GOT3 (cell line): ENCODE measurements at regions not wholly inside any gene's neighbourhood (a gene's known extent, or its start where the extent isn't known, plus 50 kb on each side); places are given as distances from the start of the nearest gene placed in this dataset.
"Not testable (repeated sequence)": the region's sequence is repeated elsewhere in the genome, so short reads cannot be mapped to it uniquely, and the experiment has no call there.

ENCODE experiments used
- DNase-seq: peaks from one replicate; lab custom pipeline; 2025; ENCODE audit warnings: mixed read lengths; lab: John Stamatoyannopoulos, UW

- no peak for DNase-seq
Measured at GRCh38 chr10:4154191-4154715, 369.2 kb upstream of the KLF6 start.

DNA sequence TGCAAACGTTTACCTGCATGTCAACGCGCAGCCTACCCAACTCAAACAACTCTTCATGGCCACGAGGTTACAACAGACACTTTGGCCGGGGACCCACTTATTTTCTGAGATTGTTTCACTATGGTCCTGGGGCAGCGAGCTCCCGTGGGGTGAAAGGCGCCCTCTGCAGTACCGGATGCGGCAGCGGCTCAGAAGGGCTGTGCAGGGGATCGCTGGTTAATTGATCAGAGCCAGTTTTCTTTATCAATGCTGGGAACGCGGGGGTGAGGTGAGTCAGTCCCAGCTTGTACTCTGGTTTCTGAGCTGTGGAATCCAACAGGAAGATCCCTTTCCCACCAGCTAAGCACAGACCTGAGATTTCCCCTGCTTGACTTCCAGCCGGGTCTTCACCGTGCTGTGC, 366.5 kb upstream of the KLF6 start:
- DNase-seq, result no peak

- no peak for DNase-seq
Measured at GRCh38 chr10:4150676-4151075, 365.7 kb upstream of the KLF6 start.

DNA sequence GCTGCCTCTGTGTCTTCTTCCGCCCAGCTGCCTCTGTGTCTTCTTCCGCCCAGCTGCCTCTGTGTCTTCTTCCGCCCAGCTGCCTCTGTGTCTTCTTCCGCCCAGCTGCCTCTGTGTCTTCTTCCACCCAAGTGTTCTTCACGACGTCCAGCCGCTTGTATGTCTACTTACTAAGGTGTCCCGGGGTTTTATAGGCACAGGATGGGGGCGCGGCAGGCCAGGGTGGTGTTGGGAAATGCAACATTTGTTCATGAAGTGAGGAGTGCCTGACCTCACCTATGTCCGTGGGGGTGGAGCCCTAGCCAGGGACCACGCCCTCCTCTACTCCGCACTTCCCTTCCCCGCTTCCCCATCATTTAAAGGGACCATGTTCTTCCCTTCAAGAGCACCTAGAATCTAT, 364.5 kb upstream of the KLF6 start:
- not testable (repeated sequence) for DNase-seq

DNA sequence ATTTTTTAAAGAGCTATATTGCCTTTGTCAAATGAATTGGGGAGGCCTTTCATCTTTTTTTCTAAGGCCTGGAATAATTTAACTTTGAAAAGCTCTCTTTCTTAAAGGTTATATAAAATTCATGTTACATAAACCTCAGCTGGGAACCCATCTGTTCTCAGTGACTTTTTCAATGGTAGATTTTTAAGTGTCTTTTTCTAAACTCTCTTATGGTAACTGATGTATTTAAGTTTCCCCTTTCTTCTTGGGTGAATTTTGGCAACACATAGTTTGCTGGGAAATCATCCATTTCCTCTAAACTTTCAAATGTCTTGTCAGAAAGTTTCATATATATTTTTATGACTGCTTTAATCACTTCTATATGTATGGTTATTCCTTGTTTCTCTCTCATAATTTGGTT, 362.2 kb upstream of the KLF6 start:
- DNase-seq, result no peak

DNA sequence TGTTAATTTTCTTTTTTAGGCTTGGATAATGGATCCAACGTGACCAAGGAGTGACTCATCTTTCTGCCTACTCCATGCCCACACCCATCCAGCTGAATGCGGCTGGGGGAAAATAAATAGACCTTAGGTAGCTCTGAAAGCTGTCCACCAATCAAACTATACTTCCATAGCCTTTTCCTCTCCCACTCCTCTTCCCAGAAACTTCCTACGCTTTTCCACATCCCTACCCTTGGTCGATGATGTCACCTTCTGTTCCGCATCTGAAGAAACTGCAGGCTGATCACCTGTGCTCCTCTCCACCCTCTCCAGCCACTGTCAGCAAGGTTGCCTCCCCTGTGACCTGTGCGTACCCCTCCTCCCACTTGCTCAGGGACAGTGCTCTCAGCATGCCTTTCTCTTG, 359.8 kb upstream of the KLF6 start:
- no peak for DNase-seq

- DNase-seq, result no peak
Measured at GRCh38 chr10:4141471-4141870, 356.5 kb upstream of the KLF6 start.

GRCh38 chr10:4138146-4138721, 353.2 kb upstream of the KLF6 start:
- DNase-seq, result no peak

GRCh38 chr10:4137299-4137698, 352.3 kb upstream of the KLF6 start:
- DNase-seq, result no peak

DNA sequence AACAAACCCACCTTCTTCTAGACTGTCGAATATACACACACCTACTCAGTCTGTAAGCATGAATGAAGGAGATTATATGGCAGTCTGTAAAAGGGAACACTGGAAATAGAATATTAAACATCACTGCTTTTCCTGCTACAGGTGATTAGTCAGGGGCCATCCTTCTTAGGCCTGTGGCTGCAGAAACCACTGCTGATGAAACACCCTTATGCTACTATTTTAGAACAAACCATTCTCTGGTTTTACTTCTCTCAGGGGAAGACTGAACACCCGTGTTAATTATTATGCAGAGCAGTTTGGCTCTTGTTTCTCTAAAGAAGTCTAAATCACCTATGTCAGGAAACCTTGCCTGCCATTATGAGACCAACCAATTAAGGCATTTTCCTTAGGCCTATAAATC, 351.1 kb upstream of the KLF6 start:
- no peak for DNase-seq

GRCh38 chr10:4132216-4132556, 347.2 kb upstream of the KLF6 start:
- no peak for DNase-seq

DNA sequence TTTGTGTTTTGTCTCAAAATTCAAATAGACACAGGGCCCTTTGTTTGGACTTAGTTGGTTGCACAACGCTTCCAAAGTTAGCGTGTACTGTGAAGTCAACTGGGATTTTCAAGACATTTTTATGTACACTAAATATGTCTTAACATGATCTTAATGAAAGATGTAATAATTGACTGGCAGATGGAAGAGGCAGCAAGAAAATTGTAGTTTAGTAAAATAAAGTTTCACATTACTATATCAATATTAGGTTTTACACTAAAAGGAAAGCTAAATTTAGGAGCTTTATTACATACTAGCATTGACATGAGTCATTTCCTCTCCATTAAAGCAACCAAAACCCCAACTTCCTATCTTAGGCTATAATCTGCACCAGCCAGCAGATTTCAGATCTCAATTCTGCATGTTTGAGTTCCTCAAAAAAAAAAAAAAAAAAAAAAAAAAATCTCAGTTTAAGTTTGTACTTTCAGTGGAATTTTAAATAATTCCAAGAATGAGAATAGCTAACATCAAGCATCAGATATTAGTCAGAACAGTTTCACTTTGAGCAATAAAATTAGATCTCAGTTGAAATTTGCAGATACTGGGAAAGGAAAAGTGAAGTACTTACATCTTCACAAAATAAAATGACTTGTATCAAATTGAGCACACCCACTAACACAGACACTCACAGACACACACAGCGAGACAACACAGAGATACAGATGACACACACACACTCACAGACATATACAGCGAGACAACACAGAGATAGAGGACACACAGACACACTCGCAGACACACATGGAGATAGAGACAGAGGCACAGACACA, 346.6 kb upstream of the KLF6 start:
- DNase-seq, result no peak

- DNase-seq, result no peak
Measured at GRCh38 chr10:4130685-4131084, 345.7 kb upstream of the KLF6 start.

DNA sequence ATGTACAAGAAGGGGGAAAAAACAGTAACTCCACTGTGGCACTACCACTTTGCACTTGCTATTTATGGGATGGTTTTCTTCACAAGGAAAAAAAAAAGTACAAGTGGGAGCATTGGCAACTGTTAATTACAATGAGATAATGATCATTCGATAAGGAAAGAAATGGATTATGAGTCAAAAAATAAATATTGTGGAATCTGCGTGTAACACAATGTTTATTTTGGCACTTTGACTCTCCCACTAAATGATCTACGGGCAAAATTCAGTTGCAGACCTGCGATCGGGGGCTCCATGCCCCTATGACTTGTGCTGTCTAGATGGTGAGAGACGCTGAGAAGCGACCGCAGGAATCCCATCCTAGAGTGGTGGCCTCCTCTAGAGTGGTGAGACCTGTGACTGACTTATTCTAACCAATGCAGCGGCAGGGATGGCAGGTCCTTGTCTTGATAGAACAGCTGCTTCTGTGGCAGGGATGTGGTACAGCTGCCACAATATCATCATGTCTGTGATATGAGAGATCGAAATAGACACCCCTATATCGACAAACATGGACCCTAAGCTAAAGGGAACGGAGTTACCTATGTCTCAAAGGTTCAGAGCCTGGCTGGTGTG, 345.0 kb upstream of the KLF6 start:
- DNase-seq, result no peak

DNA sequence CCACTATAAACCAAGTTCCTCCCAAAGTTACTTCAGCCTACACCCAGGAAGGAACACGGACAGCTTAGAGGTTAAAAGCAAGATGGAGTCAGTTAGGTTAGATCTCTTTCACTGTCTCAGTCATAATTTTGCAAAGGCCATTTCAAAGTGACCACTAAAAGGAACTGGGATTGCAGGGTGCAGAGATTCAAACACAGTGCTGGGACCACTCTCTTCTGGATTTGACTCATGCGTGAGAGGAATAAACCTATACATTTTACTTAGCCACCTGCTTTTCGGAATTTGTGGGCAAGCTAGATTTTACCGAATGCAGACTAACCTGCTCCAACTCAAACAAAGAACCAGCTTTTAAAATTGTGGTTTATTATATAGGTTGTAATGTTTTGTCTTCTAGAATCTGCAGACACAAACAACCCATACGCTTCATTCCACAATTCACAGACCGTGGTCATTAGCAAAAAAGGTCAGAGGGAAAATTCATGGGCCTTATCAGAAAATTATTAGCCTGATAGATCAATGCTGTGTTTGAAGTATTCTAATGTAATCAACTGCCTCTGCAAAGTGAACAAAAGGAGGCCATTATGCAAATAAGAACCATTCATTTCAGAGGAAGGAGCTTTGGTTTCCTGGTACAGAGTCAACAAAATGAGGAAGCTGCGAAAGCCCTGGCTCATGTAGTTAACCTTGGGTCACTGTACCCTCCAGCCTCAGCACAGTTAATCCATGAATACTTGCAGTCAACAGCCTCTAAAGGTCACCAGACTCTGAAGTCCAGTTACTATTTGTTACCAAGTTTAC, 342.7 kb upstream of the KLF6 start:
- no peak for DNase-seq

DNA sequence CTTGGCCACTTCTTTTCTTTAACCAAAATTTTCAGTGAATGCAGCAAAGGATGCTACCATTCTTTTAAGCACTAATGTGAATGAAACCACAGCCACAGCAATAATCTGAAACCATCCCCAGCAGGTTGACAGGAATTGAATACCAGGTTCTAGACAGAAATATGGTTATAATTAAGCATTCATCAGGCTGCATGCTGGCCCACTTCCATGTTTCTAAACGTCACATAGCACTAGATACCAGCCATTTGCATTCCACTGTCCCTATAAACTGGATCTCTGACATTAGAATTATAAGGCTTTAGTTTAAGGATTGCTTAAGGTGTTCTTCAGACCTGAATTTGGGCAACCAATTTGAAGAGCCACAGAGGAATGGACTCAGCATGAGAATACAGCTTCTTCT, 340.8 kb upstream of the KLF6 start:
- no peak for DNase-seq

DNA sequence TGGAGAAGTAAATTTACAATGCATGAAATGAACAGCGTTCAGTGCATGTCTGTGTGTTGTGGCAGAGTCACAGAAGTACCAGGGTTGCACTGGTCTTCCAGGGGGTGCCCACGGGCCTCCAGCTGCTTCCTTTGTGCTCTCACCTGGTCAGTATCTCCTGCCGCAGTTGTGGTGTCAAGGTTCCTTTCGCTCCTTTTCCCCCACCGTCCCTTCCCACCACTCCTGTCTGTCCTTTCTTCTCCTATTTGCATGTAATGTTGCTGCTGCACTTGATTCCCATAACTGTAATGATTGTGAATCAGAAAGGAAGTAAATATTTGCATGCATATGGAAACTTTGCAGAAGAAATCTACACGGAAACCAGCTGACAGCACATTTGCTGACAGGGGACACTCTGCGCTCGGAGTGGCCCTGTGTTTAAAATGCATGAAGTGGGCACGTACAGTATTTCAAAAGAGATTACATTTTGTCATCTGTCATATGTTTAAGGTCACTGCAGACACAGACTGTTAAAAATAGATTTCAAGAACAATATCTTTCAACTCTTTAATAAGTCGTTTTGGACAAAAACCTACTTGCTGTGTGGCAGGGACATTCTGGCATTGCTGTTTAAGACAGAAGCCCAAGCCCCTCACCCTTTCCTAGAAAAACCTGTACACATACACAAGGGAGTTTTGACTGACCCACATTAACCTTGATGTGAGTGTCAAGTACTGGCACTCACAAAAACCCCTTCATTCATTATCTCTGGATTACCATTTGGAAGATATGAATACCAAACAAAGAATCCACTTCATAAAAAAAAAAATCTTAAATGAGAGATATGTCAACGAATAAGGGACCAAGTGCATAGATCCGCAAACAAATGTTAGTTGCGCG, 336.7 kb upstream of the KLF6 start:
- DNase-seq, result no peak

- no peak for DNase-seq
Measured at GRCh38 chr10:4120096-4120853, 335.3 kb upstream of the KLF6 start.

GRCh38 chr10:4119107-4119506, 334.1 kb upstream of the KLF6 start:
- DNase-seq, result no peak

DNA sequence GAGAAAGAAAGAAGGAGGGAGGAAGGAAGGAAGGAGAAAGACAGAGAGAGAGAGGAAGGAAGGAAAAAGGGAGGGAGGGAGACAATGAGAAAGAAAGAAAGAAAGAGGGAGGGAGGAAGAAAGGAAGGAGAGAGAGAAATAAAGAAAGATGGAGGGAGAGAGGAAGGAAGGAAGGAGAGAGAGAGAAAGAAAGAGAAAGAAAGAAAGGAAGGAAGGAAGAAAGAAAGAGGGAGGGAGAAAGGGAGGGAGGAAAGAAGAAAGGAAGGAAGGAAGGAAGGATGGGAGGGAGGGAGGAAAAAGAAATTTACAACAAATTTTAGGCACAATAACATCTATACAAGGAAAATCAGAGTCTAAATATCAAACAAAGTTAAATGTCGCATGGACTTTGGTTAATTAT, 332.6 kb upstream of the KLF6 start:
- DNase-seq, result no peak

GRCh38 chr10:4111643-4112042, 326.6 kb upstream of the KLF6 start:
- DNase-seq, result no peak
